Cardiac fibroblast (primary cell): ENCODE measurements at regions not wholly inside any gene's neighbourhood (a gene's known extent, or its start where the extent isn't known, plus 50 kb on each side); places are given as distances from the start of the nearest gene placed in this dataset.
A peak's percentile ranks its signal among the peaks of the same experiment; 100 is the strongest.

Experiments
- DNase-seq, 2 donors: peaks; one replicate each; pipeline versions ENCODE4 v3.0.0 to v3.0.0-alpha.2; 2010; ENCODE audit warnings: low read depth in 2 of 2
- H3K4me3 ChIP-seq, 2 donors: replicated peaks in 1 of 2; 1 replicate in 1 of 2; 2 replicates in 1 of 2; pipeline ENCODE4 v1.5.1; 2011; ENCODE audit warnings: low read depth in 2 of 2, low read length in 2 of 2, mild to moderate bottlenecking in 2 of 2, moderate library complexity in 1 of 2
- TF ChIP-seq, protein P1 (sequence below): IDR thresholded peaks from one replicate; pipeline ENCODE4 v1.5.1; 2011; ENCODE audit warnings: low read depth, mild to moderate bottlenecking, low read length, inconsistent platforms

DNA sequence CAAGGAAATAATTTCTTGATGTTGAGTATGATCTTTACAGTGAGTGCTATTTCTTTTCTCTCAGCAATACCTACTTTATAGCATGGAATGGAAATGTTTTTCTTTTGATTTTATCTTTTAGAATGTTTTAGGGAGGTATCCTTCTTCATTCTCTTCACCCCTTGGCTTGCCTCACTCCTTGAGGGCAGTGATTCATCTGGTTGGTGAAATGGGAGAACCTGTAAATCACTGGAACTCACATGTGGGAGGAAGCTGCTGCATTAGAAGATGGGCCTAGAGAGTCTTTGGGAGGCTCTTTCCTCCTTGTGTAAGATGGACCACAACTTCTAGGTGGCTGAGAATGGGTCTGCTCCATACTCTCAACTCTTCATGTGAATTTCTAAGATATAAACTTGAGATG lies 244.8 kb upstream of the SYNCRIP start:
- DNase-seq, result no peak
- H3K4me3 ChIP-seq, result no peak overlapping the region
- TF ChIP-seq, protein P1, sequence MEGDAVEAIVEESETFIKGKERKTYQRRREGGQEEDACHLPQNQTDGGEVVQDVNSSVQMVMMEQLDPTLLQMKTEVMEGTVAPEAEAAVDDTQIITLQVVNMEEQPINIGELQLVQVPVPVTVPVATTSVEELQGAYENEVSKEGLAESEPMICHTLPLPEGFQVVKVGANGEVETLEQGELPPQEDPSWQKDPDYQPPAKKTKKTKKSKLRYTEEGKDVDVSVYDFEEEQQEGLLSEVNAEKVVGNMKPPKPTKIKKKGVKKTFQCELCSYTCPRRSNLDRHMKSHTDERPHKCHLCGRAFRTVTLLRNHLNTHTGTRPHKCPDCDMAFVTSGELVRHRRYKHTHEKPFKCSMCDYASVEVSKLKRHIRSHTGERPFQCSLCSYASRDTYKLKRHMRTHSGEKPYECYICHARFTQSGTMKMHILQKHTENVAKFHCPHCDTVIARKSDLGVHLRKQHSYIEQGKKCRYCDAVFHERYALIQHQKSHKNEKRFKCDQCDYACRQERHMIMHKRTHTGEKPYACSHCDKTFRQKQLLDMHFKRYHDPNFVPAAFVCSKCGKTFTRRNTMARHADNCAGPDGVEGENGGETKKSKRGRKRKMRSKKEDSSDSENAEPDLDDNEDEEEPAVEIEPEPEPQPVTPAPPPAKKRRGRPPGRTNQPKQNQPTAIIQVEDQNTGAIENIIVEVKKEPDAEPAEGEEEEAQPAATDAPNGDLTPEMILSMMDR, result no peak

DNA sequence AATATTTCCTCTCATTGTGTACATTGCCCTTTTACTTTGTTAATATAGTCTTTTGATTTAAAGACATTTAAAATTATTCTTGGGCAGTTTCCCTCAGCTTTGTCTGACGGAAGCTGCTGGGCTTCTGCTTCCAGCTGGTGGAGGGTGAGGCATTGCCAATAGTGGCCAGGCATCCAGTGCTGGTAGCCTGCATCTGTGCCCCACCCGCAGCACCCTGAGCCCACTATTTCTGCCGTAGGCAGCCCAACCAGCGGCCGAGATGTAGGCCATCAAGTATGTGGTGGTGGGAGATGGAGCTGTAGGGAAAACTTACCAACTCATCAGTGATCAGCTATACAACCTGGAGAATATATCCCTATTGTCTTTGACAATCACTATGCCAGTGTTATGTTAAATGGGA lies 226.0 kb upstream of the SYNCRIP start:
- DNase-seq, result no peak
- no peak overlapping the region for H3K4me3 ChIP-seq
- TF ChIP-seq, protein P1, result no peak

DNA sequence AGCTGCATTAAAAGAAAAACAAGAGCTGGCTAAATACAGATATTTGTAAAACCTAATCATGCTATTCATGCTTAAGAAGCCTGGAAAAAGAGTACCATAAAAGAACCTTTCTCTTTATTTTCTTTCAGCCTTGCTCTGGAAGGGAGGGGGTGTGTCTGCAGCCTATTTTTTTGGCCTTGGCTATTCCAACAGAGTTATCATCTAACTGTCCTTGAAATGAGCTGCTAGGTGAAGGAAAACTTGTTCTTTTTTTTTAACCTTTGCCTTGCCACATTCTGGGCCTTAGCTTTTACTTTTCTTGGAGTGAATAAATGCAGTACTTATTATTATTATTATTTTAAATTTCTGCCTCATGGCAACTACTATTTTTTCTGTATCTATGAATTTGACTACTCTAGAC lies 224.9 kb upstream of the SYNCRIP start:
- DNase-seq, result no peak
- TF ChIP-seq, protein P1, result no peak
- H3K4me3 ChIP-seq, result no peak overlapping the region

DNA sequence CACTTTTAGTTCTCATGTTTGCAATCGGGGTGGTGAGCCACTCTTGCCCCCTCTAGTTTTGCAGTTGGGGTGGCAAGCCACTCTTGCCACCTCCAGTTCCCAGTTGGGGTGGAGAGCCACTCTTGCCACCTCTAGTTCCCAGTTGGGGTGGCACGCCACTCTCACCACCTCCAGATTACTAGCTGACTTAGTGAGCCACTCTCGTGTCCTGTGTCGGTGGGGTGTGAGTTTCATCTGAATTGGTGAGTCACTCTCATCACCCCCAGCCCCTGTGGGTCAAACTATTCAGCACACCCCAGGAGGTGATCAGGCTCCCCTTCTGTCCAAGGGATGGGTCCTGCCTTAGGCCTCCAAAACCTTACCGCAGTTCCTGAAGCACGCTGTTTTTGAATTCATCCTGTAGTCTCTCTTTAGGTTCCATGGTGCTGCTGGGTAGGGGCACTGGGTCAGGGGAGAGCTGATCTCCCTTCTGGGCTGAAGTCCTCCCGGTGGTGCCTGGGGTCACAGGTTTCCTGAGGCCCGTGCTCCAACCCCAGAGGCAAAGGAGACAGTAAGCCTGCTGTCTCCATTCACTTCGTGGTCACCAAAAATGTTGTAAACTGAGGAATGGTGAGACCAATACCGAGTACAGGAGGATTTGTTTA lies 224.2 kb upstream of the SYNCRIP start:
- DNase-seq, result no peak
- TF ChIP-seq, protein P1, result no peak
- no peak overlapping the region for H3K4me3 ChIP-seq

DNA sequence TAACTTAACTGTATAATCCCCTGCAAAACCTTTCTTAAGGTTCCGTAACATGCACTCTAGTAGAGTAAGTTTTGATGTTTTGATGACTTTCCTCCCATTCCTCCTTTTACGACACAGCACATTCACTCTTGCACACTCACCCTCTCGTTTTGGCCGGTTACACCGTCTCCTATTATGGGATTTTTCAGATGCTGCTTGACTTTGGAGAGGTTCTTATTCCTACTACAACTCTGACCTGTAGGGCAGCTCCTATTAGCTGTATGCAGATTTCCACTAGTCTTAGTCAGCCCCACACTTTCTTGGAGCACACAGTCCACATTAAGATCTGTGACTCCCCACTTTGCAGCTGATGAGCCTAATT lies 223.7 kb upstream of the SYNCRIP start:
- TF ChIP-seq, protein P1, result no peak
- peak; percentile 32 to 55 for DNase-seq
- H3K4me3 ChIP-seq, result peak overlapping the region; percentile 37 to 56

DNA sequence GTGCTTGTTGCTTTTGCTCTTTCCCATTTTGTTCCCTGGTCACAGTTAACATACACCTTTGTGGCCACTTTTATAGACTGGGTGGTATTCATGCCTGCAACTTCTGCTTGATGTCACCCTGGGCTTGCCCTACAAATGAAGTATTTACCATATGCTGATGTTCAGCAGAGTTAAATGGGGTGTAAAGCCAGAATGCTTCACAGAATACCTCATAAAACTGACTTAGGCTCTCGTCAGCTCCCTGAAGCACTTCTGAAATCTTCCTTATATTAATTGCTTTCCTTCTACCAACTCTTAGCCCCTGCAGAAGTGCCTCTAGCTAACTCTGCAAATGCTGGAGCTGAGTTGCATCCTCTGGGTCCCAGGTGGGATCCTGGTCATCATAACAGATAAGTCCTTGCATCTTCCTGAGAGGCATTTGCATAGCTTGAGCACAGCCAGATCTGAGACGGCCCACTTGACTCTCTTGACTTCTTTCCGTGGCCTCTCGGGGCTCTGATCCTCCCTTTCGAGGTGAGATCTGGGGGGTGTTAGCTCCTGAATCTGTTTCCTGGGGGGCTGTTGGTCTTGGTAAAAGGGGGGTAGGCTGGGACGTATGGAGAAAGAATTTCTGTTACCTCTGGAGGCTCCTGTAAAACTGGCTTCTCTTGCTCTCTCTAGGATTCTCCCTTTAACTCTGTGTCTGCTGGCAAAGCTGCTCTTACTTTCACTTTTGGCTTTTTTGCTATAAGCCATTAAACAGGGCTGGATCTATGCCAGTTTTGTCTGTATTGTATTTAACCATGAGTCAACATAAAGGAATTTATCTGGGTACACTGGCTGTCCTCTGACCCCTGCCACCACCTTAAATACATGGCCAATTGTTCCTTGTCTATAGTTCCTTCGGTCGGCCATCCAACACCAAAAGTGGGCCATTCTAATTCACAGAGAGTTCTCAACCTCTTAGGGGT lies 223.0 kb upstream of the SYNCRIP start:
- peak overlapping the region; percentile 37 to 56 for H3K4me3 ChIP-seq
- peak; percentile 79 to 86 for DNase-seq
- TF ChIP-seq, protein P1, result no peak
